ENCODE measurements at regions not wholly inside any gene's neighbourhood (a gene's known extent, or its start where the extent isn't known, plus 50 kb on each side); places are given as distances from the start of the nearest gene placed in this dataset.

GRCh38 chr1:56071351-56071750, 508.0 kb downstream of the PLPP3 start:
- no peak overlapping the region for H3K9ac ChIP-seq (ENCODE audit: low read length)
- DNase-seq (no peak), ATAC-seq (no peak)
- no peaks in the 10 kb centered on the region for H3K79me2 ChIP-seq (ENCODE audit: low read length)
- BruUV-seq (replicated peaks), result no TSS peak
- no peak overlapping the region for H3K4me2 ChIP-seq (ENCODE audit: low read length)
- no peaks in the 10 kb centered on the region for H4K20me1 ChIP-seq (ENCODE audit: low read length)
- peaks cover 19% of the 10 kb centered on the region for H3K4me1 ChIP-seq (ENCODE audit: insufficient read depth, low read length)
- POLR2A ChIA-PET (ENCODE audit: unreplicated experiment), result no interaction called here
- no peak for TF ChIP-seq EZH2 (IDR thresholded peaks at IDR 0.05; ENCODE audit: low read length, unreplicated experiment)
- no peak for TF ChIP-seq EZH2phosphoT487 (IDR thresholded peaks at IDR 0.05; ENCODE audit: borderline replicate concordance, low read length)
- TF ChIP-seq CTCF (conservative IDR thresholded peaks at IDR 0.05; ENCODE audit: low read depth, low read length), result no peak
- intact Hi-C loops (cut with micrococcal nuclease), result no loop called here
- no peaks in the 10 kb centered on the region for H3K27me3 ChIP-seq (ENCODE audit: low read length)
- H3F3A ChIP-seq (ENCODE audit: low read length, unreplicated experiment), result no peaks in the 10 kb centered on the region
- H3K27ac ChIP-seq (ENCODE audit: low read length), result no peak overlapping the region
- no peak overlapping the region for H3K4me3 ChIP-seq (ENCODE audit: low read length)
- no peaks in the 10 kb centered on the region for H3K36me3 ChIP-seq (ENCODE audit: low read depth, low read length)
- no peaks in the 10 kb centered on the region for H3K9me2 ChIP-seq (replicated peaks; ENCODE audit: low read length)
- CTCF ChIA-PET, result no interaction called here
- H3K9me3 ChIP-seq (ENCODE audit: low read length), result no peaks in the 10 kb centered on the region
- no peak overlapping the region for H2AFZ ChIP-seq (ENCODE audit: low read length)

- ATAC-seq (no peak), DNase-seq (no peak)
- H3K27me3 ChIP-seq (ENCODE audit: low read length), result no peaks in the 10 kb centered on the region
- no peak overlapping the region for H3K27ac ChIP-seq (ENCODE audit: low read length)
- no peak overlapping the region for H2AFZ ChIP-seq (ENCODE audit: low read length)
- no peak for TF ChIP-seq EZH2phosphoT487 (IDR thresholded peaks at IDR 0.05; ENCODE audit: borderline replicate concordance, low read length)
- no peaks in the 10 kb centered on the region for H3K79me2 ChIP-seq (ENCODE audit: low read length)
- peaks cover 23% of the 10 kb centered on the region for H3K4me1 ChIP-seq (ENCODE audit: insufficient read depth, low read length)
- no TSS peak for BruUV-seq (replicated peaks)
- no peak overlapping the region for H3K9ac ChIP-seq (ENCODE audit: low read length)
- no peak overlapping the region for H3K4me3 ChIP-seq (ENCODE audit: low read length)
- intact Hi-C loops (cut with micrococcal nuclease), result no loop called here
- no peaks in the 10 kb centered on the region for H4K20me1 ChIP-seq (ENCODE audit: low read length)
- no peaks in the 10 kb centered on the region for H3F3A ChIP-seq (ENCODE audit: low read length, unreplicated experiment)
- no peak overlapping the region for H3K4me2 ChIP-seq (ENCODE audit: low read length)
- POLR2A ChIA-PET (ENCODE audit: unreplicated experiment), result no interaction called here
- H3K36me3 ChIP-seq (ENCODE audit: low read depth, low read length), result no peaks in the 10 kb centered on the region
- no peaks in the 10 kb centered on the region for H3K9me3 ChIP-seq (ENCODE audit: low read length)
- no peaks in the 10 kb centered on the region for H3K9me2 ChIP-seq (replicated peaks; ENCODE audit: low read length)
- CTCF ChIA-PET, result no interaction called here
These were observed 508.8 kb downstream of the PLPP3 start for GRCh38 chr1:56070601-56071000.

GRCh38 chr1:56069824-56070223, 509.5 kb downstream of the PLPP3 start:
- no TSS peak for BruUV-seq (replicated peaks)
- H2AFZ ChIP-seq (ENCODE audit: low read length), result no peak overlapping the region
- intact Hi-C loops (cut with micrococcal nuclease), result loop anchor here (5.0 to 10.0 kb wide), 2 partner anchors 305 to 507 kb away; partner anchors contain the start of gene PLPP3
- DNase-seq, result no peak
- no peaks in the 10 kb centered on the region for H4K20me1 ChIP-seq (ENCODE audit: low read length)
- no peak overlapping the region for H3K4me2 ChIP-seq (ENCODE audit: low read length)
- no peak overlapping the region for H3K27ac ChIP-seq (ENCODE audit: low read length)
- H3K4me3 ChIP-seq (ENCODE audit: low read length), result no peak overlapping the region
- no peaks in the 10 kb centered on the region for H3F3A ChIP-seq (ENCODE audit: low read length, unreplicated experiment)
- no peaks in the 10 kb centered on the region for H3K9me3 ChIP-seq (ENCODE audit: low read length)
- CTCF ChIA-PET, result no interaction called here
- H3K9ac ChIP-seq (ENCODE audit: low read length), result no peak overlapping the region
- TF ChIP-seq EZH2phosphoT487 (IDR thresholded peaks at IDR 0.05; ENCODE audit: borderline replicate concordance, low read length) (no peak), CTCF (conservative IDR thresholded peaks at IDR 0.05; ENCODE audit: low read depth, low read length) (no peak), EZH2 (IDR thresholded peaks at IDR 0.05; ENCODE audit: low read length, unreplicated experiment) (no peak)
- H3K4me1 ChIP-seq (ENCODE audit: insufficient read depth, low read length), result peaks cover 31% of the 10 kb centered on the region
- no peaks in the 10 kb centered on the region for H3K9me2 ChIP-seq (replicated peaks; ENCODE audit: low read length)
- H3K27me3 ChIP-seq (ENCODE audit: low read length), result no peaks in the 10 kb centered on the region
- H3K79me2 ChIP-seq (ENCODE audit: low read length), result no peaks in the 10 kb centered on the region
- ATAC-seq, result no peak
- H3K36me3 ChIP-seq (ENCODE audit: low read depth, low read length), result no peaks in the 10 kb centered on the region
- POLR2A ChIA-PET (ENCODE audit: unreplicated experiment), result no interaction called here
